ENCODE measurements at regions not wholly inside any gene's neighbourhood (a gene's known extent, or its start where the extent isn't known, plus 50 kb on each side); places are given as distances from the start of the nearest gene placed in this dataset.

GRCh38 chr5:7043797-7044196 is 330.6 kb downstream of the TENT4A start:
- Histone ChIP-seq H3K36me3 (ENCODE audit: control insufficient read depth, insufficient read depth, low read length) (no peaks in the 10 kb centered on the region), H3K4me1 (ENCODE audit: control insufficient read depth, insufficient read depth, low read length) (no peaks in the 10 kb centered on the region), H3K4me3 (ENCODE audit: low read length) (no peak overlapping the region), H3K27me3 (ENCODE audit: control insufficient read depth, insufficient read depth, low read length) (no peaks in the 10 kb centered on the region), H3K9me3 (ENCODE audit: control insufficient read depth, insufficient read depth, low read length) (no peaks in the 10 kb centered on the region), H3K27ac (ENCODE audit: low read length) (no peak overlapping the region)
- peaks cover 6 to 9% of the 10 kb centered on the region in 2 donors for H3K9me3 Mint-ChIP-seq
- no peaks in the 10 kb centered on the region for H3K4me1 Mint-ChIP-seq
- H3K4me3 Mint-ChIP-seq, result no peak overlapping the region
- no peaks in the 10 kb centered on the region for H3K36me3 Mint-ChIP-seq
- TF ChIP-seq CTCF (IDR thresholded peaks at IDR 0.05), result no peak
- 85% methylated on average over 3 of the region's 6 CpGs for WGBS (ENCODE audit: insufficient coverage)
- H3K27ac Mint-ChIP-seq, result no peak overlapping the region
- ATAC-seq, result no peak
- no peaks in the 10 kb centered on the region for H3K27me3 Mint-ChIP-seq (ENCODE audit: low read depth in 2 of 2)
- DNase-seq, result no peak
- intact Hi-C loops (cut with micrococcal nuclease), result no loop called here

GRCh38 chr5:7047511-7048261 is 334.5 kb downstream of the TENT4A start:
- WGBS (ENCODE audit: insufficient coverage), result 77% methylated on average over 7 of the region's 7 CpGs
- Mint-ChIP-seq H3K9me3 (peaks cover 2 to 6% of the 10 kb centered on the region in 2 donors), H3K27ac (no peak overlapping the region), H3K4me3 (no peak overlapping the region), H3K36me3 (no peaks in the 10 kb centered on the region), H3K4me1 (no peaks in the 10 kb centered on the region), H3K27me3 (ENCODE audit: low read depth in 2 of 2) (no peaks in the 10 kb centered on the region)
- Histone ChIP-seq H3K4me3 (ENCODE audit: low read length) (no peak overlapping the region), H3K4me1 (ENCODE audit: control insufficient read depth, insufficient read depth, low read length) (no peaks in the 10 kb centered on the region), H3K27ac (ENCODE audit: low read length) (no peak overlapping the region), H3K27me3 (ENCODE audit: control insufficient read depth, insufficient read depth, low read length) (no peaks in the 10 kb centered on the region), H3K9me3 (ENCODE audit: control insufficient read depth, insufficient read depth, low read length) (no peaks in the 10 kb centered on the region), H3K36me3 (ENCODE audit: control insufficient read depth, insufficient read depth, low read length) (no peaks in the 10 kb centered on the region)
- ATAC-seq (no peak), DNase-seq (no peak)
- intact Hi-C loops (cut with micrococcal nuclease), result no loop called here
- TF ChIP-seq CTCF (IDR thresholded peaks at IDR 0.05), result no peak

- H3K36me3 Mint-ChIP-seq, result no peaks in the 10 kb centered on the region
- TF ChIP-seq CTCF (IDR thresholded peaks at IDR 0.05), result no peak
Observed at GRCh38 chr5:7050986-7051385, 337.8 kb downstream of the TENT4A start.

GRCh38 chr5:7053125-7053524 is 339.9 kb downstream of the TENT4A start:
- H3K27me3 Mint-ChIP-seq (ENCODE audit: low read depth in 2 of 2), result no peaks in the 10 kb centered on the region
- no peaks in the 10 kb centered on the region for H3K4me1 ChIP-seq (ENCODE audit: control insufficient read depth, insufficient read depth, low read length)
- no peak overlapping the region for H3K27ac ChIP-seq (ENCODE audit: low read length)
- no peaks in the 10 kb centered on the region for H3K9me3 ChIP-seq (ENCODE audit: control insufficient read depth, insufficient read depth, low read length)
- no peak overlapping the region for H3K27ac Mint-ChIP-seq
- peaks cover 4% of the 10 kb centered on the region in 2 donors for H3K9me3 Mint-ChIP-seq
- ATAC-seq (no peak), DNase-seq (no peak)
- H3K36me3 ChIP-seq (ENCODE audit: control insufficient read depth, insufficient read depth, low read length), result no peaks in the 10 kb centered on the region
- H3K4me3 ChIP-seq (ENCODE audit: low read length), result no peak overlapping the region
- no peak for TF ChIP-seq CTCF (IDR thresholded peaks at IDR 0.05)
- H3K4me1 Mint-ChIP-seq, result no peaks in the 10 kb centered on the region
- H3K36me3 Mint-ChIP-seq, result no peaks in the 10 kb centered on the region
- intact Hi-C loops (cut with micrococcal nuclease), result no loop called here
- no peak overlapping the region for H3K4me3 Mint-ChIP-seq
- no peaks in the 10 kb centered on the region for H3K27me3 ChIP-seq (ENCODE audit: control insufficient read depth, insufficient read depth, low read length)

More at GRCh38 chr5:7050986-7051385, 337.8 kb downstream of the TENT4A start:
- no peaks in the 10 kb centered on the region for H3K4me1 Mint-ChIP-seq
- Histone ChIP-seq H3K27me3 (ENCODE audit: control insufficient read depth, insufficient read depth, low read length) (no peaks in the 10 kb centered on the region), H3K4me1 (ENCODE audit: control insufficient read depth, insufficient read depth, low read length) (no peaks in the 10 kb centered on the region), H3K27ac (ENCODE audit: low read length) (no peak overlapping the region), H3K9me3 (ENCODE audit: control insufficient read depth, insufficient read depth, low read length) (no peaks in the 10 kb centered on the region), H3K36me3 (ENCODE audit: control insufficient read depth, insufficient read depth, low read length) (no peaks in the 10 kb centered on the region), H3K4me3 (ENCODE audit: low read length) (no peak overlapping the region)
- no peaks in the 10 kb centered on the region for H3K27me3 Mint-ChIP-seq (ENCODE audit: low read depth in 2 of 2)
- WGBS (ENCODE audit: insufficient coverage), result 60% methylated on average over 1 of the region's 1 CpG
- peaks cover 4% of the 10 kb centered on the region in 2 donors for H3K9me3 Mint-ChIP-seq
- DNase-seq (no peak), ATAC-seq (no peak)
- intact Hi-C loops (cut with micrococcal nuclease), result no loop called here
- H3K4me3 Mint-ChIP-seq, result no peak overlapping the region
- H3K27ac Mint-ChIP-seq, result no peak overlapping the region
